22Rv1 (cell line): ENCODE measurements at regions not wholly inside any gene's neighbourhood (a gene's known extent, or its start where the extent isn't known, plus 50 kb on each side); places are given as distances from the start of the nearest gene placed in this dataset.
A peak's percentile ranks its signal among the peaks of the same experiment; 100 is the strongest.

Experiments
- H3K27ac ChIP-seq: fragments of 450-650 bp; 2 replicates; pipeline ENCODE4 v1.5.1; 2017
- ZFX ChIP-seq: fragments of 450-650 bp; IDR thresholded peaks from 2 replicates; pipeline ENCODE4 v1.6.1; 2017; ENCODE audit warnings: antibody characterized with exemption, borderline replicate concordance
- TF ChIP-seq, protein P1 (sequence below): fragments of 450-650 bp; IDR thresholded peaks from 2 replicates; pipeline ENCODE4 v1.5.1; 2017; ENCODE audit warnings: mild to moderate bottlenecking

DNA sequence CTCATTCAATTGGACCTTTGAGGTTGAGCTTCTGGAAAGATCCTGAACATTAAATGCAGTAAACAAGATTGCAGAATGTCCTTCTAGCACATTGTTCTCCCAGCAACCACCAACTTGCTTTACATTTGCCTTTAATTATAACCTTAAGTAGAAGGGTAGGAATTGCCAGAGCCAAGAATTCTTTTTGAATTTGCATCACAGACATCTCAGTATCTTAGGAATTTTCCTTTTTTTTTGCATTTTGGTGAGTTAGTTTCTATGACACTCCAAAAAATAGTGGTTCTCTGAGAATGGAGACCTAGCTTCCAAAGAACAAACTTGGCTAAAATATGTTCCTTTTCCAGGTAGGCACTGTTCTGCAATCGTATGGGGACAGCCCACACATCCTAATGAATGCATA, 456.0 kb downstream of the GATA3 start:
- TF ChIP-seq, protein P1, sequence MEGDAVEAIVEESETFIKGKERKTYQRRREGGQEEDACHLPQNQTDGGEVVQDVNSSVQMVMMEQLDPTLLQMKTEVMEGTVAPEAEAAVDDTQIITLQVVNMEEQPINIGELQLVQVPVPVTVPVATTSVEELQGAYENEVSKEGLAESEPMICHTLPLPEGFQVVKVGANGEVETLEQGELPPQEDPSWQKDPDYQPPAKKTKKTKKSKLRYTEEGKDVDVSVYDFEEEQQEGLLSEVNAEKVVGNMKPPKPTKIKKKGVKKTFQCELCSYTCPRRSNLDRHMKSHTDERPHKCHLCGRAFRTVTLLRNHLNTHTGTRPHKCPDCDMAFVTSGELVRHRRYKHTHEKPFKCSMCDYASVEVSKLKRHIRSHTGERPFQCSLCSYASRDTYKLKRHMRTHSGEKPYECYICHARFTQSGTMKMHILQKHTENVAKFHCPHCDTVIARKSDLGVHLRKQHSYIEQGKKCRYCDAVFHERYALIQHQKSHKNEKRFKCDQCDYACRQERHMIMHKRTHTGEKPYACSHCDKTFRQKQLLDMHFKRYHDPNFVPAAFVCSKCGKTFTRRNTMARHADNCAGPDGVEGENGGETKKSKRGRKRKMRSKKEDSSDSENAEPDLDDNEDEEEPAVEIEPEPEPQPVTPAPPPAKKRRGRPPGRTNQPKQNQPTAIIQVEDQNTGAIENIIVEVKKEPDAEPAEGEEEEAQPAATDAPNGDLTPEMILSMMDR: no peak
- no peak for TF ChIP-seq ZFX
- no peak overlapping the region for H3K27ac ChIP-seq

DNA sequence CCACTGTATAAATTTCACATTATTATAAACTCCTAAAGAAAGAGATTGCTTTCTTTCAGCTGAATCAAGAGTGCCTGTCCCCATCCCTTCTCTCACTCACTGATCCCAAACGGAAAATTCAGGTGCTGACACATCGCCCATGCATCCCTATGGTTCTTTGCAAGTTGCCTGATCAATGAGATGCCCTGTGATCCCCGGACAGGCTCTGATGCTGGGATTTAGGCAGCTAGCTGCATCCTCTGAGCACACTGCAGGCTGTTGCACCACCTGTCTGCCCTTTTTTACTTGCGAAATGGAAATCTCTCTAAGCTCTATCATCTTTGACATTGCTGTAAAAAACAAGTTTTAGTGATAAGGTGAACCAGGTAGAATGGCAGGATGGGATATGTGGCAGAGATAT, 456.5 kb downstream of the GATA3 start:
- TF ChIP-seq ZFX: no peak
- TF ChIP-seq, protein P1: no peak
- H3K27ac ChIP-seq: no peak overlapping the region

DNA sequence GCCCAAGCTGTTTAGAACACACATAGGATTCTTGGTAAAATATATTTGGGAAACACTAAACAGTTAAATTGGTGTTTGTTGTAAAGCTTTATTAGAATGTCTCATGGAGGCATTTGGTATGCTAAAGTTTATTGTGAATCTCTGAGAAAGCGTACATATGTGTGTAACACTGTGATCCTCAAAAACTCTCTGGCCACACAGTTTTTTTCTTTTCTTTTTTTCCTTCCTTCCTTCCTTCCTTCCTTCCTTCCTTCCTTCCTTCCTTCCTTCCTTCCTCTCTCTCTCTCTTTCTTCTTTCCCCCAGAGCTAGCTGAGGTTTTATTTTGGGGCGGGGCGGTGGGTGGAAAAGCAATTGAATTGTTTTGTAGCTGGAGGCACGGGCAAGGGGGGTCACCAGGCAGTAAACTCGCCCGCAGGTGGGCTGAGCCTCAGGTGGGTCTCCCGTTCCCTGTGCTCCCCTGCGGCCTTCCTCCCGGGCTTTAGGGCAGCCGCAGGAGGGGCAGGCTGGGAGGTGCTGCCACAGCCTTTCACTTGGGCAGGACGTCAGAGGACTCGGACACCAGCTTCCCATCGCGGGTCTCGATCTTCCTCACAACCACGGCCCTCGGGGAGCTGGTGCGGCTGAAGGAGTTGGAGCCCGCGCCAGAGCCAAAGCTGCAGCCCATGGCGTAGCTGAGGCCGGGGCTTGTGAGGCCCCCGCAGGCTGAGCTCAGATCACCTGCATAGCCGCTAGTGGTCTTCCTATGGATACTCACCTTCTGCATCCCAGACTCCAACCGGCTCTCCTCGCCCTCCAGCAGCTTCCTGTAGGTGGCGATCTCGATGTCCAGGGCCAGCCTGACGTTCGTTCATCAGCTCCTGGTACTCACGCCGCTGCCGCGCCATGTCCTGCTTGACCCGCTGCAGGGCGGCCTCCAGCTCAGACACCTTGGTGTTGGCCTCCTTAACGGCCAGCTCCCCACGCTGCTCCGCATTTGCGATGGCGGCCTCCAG, 459.0 kb downstream of the GATA3 start:
- TF ChIP-seq, protein P1: 0 out of 2 replicates have a peak, but pooled peaks have one; percentile 10
- TF ChIP-seq ZFX: no peak
- no peak overlapping the region for H3K27ac ChIP-seq

DNA sequence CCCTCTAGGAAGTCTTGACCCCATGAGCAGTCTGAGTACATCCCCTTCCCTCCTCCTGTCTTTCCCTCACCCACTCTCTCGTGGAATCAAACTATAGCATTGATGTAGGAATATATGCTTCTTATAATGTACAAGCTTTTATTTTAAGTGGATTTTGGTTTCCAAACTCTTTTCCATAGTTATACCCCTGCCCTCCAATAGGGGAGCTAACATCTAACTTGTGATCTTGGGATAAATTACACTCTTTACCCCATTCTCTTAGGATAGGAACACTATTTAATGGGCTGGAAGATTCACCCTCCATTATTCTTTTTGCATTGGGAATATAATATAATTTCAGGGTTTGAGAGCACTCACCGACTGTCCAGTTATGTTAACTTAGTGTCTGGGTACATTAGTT, 465.9 kb downstream of the GATA3 start:
- H3K27ac ChIP-seq: no peak overlapping the region
- no peak for TF ChIP-seq ZFX
- TF ChIP-seq, protein P1: 0 out of 2 replicates have a peak, but pooled peaks have one; percentile 14

DNA sequence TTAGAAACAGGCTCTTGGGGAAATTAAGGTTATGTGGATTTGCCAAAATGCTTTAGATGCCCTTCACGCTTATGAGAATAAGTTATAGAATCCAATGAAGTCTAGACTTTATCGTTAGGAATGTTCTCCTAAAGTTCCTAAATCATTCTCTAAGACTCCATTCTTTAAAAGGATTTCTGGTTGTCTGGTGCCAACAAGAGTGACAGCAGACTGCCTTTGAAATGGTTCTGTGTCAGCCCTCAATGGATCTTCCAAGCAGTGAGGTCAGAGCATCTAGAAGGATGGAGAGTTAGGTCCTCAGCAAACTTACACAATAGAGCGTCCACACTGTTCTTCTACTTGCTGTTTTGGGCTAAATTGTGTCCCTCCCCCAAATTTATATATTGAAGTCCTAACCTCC, 473.3 kb downstream of the GATA3 start:
- H3K27ac ChIP-seq: no peak overlapping the region
- TF ChIP-seq ZFX: no peak
- TF ChIP-seq, protein P1: no peak

DNA sequence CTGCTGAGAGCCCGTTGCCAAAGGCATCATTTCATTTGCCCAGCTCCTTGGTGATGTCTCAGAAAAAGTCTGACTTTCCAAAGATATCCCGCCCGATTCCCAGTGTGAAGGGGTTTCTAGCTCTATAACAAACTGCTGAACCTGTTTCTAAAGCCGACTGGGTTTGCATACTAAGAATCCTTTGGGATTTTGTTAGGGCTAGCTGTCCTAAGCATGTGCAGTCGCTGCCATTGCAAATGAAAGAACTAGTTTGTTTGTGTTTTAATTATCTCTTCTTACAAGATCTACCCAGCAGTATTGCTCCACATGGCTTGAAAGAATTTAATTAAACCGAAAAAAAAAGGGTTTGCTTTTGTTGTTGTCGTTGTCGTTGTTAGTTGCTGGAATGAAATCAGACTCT, 476.6 kb downstream of the GATA3 start:
- no peak for TF ChIP-seq ZFX
- TF ChIP-seq, protein P1: no peak
- H3K27ac ChIP-seq: no peak overlapping the region

DNA sequence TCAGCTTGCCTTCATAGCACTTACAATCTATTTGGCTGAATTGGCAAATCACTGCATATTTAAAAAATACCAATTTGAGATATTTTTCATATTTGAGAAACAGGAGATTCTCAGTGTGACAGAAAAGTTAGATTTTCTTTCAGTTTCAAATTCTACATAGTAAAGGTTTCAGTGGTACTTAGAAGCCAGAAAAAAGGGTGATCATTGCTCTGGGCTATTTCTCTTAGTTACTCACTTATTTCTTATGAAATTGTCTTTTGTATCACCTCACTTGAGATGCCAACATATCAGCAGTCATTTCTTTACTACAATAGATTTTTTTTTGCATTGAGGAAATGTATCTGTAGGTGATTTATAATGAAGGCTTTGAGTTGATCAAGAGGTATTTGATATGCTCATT, 478.2 kb downstream of the GATA3 start:
- TF ChIP-seq, protein P1: no peak
- TF ChIP-seq ZFX: no peak

More for the DNA sequence above, 478.2 kb downstream of the GATA3 start:
- no peak overlapping the region for H3K27ac ChIP-seq
